GM10266 (cell line): ENCODE measurements at regions not wholly inside any gene's neighbourhood (a gene's known extent, or its start where the extent isn't known, plus 50 kb on each side); places are given as distances from the start of the nearest gene placed in this dataset.

Source experiments
- DNase-seq: peaks from one replicate; pipeline ENCODE4 v3.0.0; 2012; ENCODE audit errors: extremely low spot score
- TF ChIP-seq, protein P1 (sequence below): IDR thresholded peaks from 2 replicates; pipeline ENCODE4 v1.5.1; 2012; ENCODE audit warnings: mild to moderate bottlenecking, low read depth; ENCODE audit not compliant: control insufficient read depth, insufficient read depth; ENCODE audit errors: missing control alignments

DNA sequence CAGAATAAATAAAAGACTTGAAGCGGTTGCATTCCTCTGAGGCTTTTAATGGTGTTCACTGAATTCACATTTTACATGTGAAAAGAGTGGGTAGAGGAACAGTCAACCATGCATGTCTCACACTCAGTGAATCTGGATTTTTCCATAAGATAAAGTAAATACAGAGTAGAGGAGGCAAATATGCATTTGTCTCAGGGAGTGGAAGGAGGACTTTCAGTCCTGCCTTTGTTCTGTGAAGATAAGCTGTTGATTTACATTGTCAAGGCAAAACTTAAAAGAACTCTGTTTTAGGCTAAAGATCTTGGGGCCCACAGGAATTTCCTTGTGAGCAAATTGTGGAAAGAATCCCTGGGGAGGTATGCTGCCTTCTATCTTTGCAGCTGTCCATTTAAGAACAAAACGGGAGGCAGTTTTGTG lies 825.3 kb upstream of the MBL2 start:
- TF ChIP-seq, protein P1, sequence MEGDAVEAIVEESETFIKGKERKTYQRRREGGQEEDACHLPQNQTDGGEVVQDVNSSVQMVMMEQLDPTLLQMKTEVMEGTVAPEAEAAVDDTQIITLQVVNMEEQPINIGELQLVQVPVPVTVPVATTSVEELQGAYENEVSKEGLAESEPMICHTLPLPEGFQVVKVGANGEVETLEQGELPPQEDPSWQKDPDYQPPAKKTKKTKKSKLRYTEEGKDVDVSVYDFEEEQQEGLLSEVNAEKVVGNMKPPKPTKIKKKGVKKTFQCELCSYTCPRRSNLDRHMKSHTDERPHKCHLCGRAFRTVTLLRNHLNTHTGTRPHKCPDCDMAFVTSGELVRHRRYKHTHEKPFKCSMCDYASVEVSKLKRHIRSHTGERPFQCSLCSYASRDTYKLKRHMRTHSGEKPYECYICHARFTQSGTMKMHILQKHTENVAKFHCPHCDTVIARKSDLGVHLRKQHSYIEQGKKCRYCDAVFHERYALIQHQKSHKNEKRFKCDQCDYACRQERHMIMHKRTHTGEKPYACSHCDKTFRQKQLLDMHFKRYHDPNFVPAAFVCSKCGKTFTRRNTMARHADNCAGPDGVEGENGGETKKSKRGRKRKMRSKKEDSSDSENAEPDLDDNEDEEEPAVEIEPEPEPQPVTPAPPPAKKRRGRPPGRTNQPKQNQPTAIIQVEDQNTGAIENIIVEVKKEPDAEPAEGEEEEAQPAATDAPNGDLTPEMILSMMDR, result no peak
- no peak for DNase-seq

DNA sequence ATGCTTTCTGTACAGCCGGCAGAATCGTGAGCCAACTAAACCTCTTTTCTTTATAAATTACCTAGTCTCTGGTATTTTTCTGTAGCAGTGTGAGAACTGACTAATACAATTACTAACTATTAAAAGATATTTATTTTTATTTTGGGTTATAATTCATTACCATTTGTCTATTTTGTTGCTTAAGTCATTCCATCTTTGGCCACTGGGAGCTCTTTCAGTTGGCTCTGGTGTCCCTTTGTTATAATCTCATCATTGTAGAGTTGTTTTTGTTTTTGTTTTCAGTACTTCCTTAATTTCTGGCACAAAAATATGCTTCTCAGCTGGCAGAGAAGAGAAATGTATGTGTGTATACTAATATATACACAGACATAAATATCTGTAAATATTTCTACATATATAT lies 807.9 kb upstream of the MBL2 start:
- TF ChIP-seq, protein P1, result no peak
- no peak for DNase-seq

DNA sequence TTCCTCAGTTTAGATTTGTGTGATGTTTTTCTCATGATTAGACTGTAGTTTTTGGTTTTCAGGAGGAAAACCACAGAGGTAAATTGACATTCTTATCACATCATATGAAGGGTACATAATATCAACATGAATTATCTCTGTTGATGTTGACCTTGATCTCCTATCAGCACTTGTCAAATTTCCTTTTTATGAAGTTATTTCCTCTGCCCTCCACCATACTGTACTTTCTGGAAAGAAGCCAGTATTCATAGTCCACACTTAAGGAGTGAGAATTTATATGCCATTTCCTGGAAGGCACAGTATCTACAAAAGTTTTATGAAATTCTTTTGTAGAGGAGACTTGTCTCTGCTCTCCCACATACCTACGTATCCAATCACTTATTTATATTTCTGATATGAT lies 807.2 kb upstream of the MBL2 start:
- TF ChIP-seq, protein P1, result no peak
- no peak for DNase-seq

DNA sequence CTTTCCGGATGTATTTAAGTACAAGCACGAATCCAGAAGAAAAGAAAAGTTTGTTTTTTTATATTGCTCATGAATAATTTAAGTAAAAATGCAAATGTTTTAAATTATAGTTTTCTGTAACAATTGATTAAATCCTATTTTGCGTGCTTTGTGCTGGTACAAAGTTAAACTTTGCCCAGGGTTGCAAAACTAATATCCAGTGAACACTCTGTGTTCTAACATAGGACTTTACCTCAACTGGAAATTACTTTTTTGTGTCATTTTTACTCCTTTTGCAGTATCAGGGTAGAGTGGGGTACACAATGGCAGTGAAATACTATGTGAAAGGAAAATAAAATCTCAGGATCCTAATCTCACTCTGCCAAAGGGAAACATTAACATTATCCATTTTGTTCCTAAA lies 801.4 kb upstream of the MBL2 start:
- DNase-seq, result no peak
- TF ChIP-seq, protein P1, result no peak

DNA sequence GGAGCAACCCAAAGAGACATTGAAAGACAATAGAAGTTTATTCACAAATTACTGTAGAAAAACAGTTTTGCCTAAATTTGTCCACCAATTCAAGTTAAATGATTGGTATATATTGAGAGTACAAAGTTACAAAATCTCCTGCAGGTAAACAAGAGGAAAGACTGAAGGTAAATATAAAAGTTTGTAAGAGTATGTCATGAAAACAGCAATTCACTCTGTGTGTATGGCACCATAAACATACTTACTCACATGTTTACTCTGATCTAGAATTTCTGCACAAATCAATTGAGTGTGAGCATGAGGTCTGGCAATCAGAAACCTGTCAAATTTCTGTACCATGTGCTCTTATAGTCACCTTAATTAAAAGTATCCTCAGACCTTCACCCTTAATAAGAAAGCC lies 800.9 kb upstream of the MBL2 start:
- TF ChIP-seq, protein P1, result no peak
- no peak for DNase-seq

DNA sequence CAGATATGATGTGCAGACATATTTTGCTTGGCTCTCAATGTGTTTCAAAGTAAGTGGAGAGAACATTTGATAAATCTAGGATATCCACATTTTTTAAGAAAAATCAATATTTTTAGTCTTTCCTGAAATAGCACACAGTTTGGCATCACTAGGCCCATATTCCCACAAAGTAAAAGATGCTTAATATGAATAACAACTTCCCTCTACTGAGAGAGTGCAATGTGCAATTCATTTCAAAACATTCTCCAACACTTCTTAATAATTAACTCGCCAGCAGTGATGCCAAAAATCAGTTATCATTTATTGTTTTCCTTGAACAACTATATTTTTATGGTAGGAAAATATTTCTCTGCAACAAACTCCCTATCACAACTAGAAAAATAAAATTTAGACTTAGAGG lies 800.2 kb upstream of the MBL2 start:
- TF ChIP-seq, protein P1, result no peak
- DNase-seq, result no peak

DNA sequence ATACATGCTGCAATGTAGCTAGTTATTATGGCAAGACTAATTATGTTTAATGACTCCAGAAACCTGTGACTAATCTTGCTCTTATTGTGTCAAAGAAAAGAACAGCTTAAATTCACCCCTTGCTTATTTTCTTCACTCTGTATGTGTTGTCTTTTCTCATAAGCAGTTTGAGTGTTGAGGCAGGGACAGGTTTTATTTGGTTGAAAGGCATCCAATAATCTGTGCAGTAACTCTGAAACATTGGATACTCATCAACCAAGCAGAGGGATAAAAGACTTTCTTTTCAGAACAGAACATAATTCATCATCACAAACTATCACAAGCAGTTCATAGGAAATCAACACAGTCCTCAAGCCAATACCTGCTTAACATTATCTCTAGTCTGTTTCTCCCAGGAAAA lies 797.6 kb upstream of the MBL2 start:
- DNase-seq, result no peak
- TF ChIP-seq, protein P1, result no peak
